Transverse colon (tissue), 4 donors: ENCODE measurements at regions not wholly inside any gene's neighbourhood (a gene's known extent, or its start where the extent isn't known, plus 50 kb on each side); places are given as distances from the start of the nearest gene placed in this dataset.

ENCODE experiments used
- CTCF ChIP-seq, 5 experiments: fragments of 200-600 bp in 3 of 5; fragments of 450-650 bp in 2 of 5; sonication (generic) in 3 of 5; IDR thresholded peaks; 1 replicate in 2 of 5; 2 replicates in 3 of 5; pipeline ENCODE4 v1.5.1; 2016 to 2017; ENCODE audit warnings: antibody characterized with exemption in 5 of 5, inconsistent platforms in 3 of 5, mild to moderate bottlenecking in 2 of 5, moderate library complexity in 1 of 5
- EP300 ChIP-seq: sonication (generic); formaldehyde crosslinking; IDR thresholded peaks from one replicate; pipeline ENCODE4 v1.6.1; 2017; ENCODE audit warnings: antibody characterized with exemption, low read depth
- POLR2A ChIP-seq: fragments of 450-650 bp; IDR thresholded peaks from one replicate; pipeline ENCODE4 v1.6.1; 2016; ENCODE audit warnings: antibody characterized with exemption, mild to moderate bottlenecking, moderate library complexity
- POLR2AphosphoS5 ChIP-seq, 3 donors: sonication (generic); formaldehyde crosslinking; IDR thresholded peaks; one replicate each; pipeline ENCODE4 v1.6.1; 2016; ENCODE audit warnings: antibody characterized with exemption in 3 of 3

GRCh38 chr10:108471420-108471819 lies 1306.9 kb upstream of the SORCS1 start:
- TF ChIP-seq POLR2A (no peak), EP300 (no peak), CTCF (IDR thresholded peaks at IDR 0.05) (no peak), POLR2AphosphoS5 (IDR thresholded peaks at IDR 0.05) (no peak)
